ENCODE measurements at regions not wholly inside any gene's neighbourhood (a gene's known extent, or its start where the extent isn't known, plus 50 kb on each side); places are given as distances from the start of the nearest gene placed in this dataset.
"Not testable (repeated sequence)": the region's sequence is repeated elsewhere in the genome, so short reads cannot be mapped to it uniquely, and the experiment has no call there.

DNA sequence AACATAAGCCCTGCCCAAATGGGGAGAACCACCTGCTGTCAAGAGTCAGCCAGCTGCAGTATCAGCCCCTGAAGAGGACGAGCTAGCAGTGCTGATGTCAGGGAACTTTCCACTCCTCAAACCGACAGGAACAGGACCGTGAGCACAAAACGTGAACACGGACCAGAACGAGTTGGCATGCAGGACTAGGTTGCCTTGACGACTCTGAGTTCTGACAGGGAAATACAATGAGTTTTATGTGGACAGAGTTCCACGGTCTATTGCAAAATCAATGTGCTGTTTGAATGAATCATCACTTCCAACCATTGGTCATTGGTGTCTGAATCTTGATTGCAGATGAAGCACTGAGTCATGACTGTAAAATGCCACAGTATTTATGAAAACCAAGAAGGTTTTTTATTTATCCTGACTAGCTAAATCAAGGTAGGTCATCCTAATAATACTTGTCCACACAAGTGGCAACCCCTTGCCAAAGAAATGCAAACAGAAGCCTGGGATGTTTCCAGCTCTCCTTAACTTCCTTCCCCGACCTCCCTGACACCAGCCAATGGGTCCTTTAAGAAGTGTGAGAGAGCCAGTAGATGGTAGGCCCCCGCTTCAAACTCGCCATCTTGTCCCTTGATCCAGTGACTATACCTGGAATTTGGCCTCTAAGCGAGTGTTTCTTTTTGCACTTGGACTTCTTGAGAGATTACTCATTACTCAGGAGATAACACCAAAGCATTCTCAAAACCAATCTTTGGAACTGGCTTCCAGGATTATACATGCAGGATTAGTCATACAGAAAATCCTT is 119.6 kb downstream of the ASB7 start:
- peak; percentile 24 for DNase-seq

DNA sequence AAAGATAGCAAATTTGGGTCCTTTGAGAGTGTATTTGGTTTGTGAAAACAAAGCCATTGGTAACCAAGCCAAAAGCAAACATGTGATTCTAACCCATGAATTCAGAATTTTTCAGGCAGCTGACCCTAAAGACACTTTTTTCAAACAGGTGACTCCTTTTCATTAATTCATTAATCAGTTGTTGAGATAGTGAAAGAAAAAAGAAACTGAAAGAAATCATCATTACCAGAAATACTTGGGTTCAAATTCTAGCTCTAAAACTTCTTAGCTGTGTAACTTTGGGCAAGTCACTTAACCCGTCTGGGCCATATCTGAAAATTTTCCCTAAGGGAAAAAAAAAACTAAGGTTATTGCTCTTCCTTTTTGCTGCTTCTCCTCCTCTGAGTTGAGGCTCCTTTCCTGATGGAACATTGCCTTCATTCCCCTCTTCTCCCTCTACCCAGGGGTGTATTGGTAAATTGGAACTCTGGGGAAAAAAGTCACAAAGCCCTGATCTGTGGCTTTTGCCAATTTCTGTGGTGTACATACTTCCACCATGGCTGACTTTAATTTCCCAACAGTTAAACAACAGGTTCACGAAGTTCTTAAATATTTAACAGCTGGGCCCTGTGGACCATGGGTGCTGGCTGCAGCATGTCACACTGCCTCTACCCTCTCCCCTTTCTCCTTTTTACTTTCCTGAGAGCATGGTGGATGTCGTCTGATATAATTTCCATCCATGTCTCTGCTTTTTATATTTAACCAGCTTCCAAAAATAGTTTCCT is 120.3 kb downstream of the ASB7 start:
- no peak for DNase-seq

- no peak for DNase-seq
Measured at GRCh38 chr15:100723315-100723801, 121.0 kb downstream of the ASB7 start.

- no peak for DNase-seq
Measured at GRCh38 chr15:100725121-100726069, 123.0 kb downstream of the ASB7 start.

DNA sequence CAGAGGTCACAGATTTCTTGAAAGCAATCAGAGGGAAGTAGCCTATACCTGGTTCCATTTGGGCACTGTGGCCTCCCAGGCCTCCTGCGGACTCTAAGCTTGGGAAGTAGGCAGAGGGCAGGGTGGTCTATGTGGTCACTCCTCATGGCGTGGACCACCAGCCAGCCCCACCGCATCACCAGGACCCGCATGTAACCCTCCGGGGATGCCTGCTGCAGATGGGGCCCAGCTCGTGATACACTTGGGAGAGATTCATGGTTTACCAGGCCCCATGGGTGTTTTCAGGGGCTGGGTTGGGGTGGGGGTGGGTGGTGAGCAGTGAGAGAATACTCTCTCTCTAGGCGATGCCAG is 123.7 kb downstream of the ASB7 start:
- DNase-seq: no peak

- no peak for DNase-seq
Measured at GRCh38 chr15:100726421-100727190, 124.2 kb downstream of the ASB7 start.

GRCh38 chr15:100727291-100727851 is 125.0 kb downstream of the ASB7 start:
- no peak for DNase-seq

DNA sequence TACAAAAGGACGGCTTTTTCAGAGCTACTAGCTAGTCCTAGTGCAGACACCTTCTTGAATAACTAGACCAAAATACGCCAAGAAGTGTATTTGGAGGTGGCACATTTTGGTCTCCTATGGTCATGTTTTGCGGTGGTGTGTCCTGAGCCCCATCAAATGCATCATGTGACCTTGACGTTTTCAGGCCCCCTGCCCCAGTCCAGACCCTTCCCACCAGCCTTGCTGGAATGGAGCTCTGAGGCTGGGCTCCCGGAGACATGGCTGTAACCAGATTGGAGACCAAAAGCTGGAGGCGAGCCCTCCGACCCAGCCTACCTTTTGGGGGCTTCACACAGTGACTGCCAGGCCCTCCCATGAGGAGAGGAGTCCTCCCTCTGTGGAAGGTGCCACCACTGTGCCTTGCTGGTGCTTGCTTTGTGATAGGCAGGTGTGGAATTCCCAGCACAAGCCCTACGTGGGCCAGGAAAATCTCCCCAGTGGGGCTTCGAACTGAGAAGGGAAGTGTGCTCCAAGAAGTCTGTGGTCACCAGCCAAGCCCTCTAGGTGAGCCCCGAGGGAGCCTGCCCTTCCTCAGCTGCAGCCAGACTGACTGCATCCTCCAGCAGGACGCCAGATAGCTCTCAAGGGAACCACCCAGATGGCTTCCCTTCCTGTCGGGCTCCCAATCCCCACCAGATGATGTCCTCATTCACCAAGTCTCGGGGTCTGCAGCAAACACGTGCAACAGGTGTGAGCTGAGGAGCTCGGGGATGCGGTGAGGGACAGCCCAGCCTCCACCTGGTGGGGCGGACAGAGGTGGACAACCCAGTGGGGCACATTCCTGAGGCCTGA is 126.2 kb downstream of the ASB7 start:
- DNase-seq: no peak

- no peak for DNase-seq
Measured at GRCh38 chr15:100729461-100729860, 127.1 kb downstream of the ASB7 start.

- no peak for DNase-seq
Measured at GRCh38 chr15:100730129-100730528, 127.7 kb downstream of the ASB7 start.

GRCh38 chr15:100730655-100731266 is 128.4 kb downstream of the ASB7 start:
- no peak for DNase-seq

- DNase-seq: no peak
Measured at GRCh38 chr15:100731267-100732152, 129.1 kb downstream of the ASB7 start.

DNA sequence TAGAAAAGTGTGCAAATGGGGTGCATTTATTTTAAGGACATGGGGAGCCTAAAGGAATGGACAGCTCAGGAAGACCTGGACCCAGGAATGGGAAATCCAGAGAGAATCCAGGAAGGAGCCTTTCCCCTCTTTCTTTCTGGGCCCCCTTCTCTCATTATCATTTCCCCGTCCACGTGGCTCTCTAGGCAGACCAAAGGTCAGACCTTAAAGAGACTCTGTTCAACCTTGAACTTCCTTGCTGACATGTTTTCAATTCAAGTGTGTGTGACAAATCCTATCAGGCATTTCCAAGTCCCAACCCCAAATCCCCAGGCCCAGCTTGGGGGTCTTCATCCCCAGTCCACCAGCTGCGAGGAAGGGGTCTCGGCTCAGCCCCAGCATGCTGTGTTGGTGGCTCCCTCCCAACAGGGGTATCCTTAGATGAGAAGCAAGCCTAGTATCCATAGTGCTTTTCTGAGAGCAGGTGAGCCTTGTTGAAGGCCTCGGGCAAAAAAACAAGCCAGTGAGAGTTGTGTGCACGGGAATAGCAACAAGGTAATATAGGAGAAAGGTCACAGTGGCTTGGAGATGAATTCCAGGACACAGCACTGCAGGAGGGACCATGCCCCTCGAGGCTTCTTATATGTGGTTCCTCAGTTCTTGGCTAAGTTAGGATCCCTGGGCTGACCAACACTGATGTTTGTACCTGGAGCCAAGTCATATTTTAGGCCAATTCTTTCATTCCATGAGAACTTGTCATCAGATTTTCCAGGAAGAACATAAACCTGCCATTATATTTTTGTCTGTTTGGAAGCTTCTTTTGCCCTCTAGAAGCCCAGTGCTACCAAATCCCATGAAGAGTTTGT is 130.0 kb downstream of the ASB7 start:
- no peak for DNase-seq

DNA sequence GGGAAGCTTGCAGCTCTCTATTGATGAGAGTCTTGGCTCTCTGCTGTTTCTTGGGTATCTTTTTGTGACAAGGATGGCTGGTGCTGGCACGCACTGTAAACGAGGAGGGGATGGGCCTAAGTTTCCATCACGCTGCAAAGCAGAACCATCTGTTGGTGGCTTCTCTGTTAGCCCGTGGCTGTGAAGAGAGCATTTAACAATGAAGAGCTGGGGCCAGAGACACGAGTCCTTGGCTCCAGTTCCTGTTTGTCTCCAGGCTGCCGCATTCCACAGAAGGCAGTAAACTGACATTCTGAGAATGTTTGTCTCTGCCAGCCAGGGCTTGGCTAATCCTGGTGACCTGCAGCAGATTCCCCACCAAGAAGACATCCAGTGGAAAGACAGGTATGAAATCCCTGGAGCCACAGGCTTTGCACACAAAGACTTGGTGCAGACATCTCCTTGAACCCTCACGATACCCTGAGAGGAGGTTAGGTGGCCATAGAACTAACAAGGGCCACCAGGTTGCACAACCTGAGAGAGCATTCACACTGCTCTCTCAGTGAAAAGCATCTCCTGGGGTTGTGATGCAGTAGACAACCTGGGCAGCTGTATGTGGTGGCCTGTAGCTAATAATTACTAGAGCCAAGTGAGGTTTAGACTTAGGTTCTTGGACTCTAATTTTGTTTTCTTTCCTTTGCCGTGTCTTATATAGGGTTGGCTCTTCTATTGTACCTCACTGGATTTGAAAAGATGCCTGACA is 130.9 kb downstream of the ASB7 start:
- DNase-seq: no peak

- not testable (repeated sequence) for DNase-seq
Measured at GRCh38 chr15:100733843-100734185, 131.4 kb downstream of the ASB7 start.

- DNase-seq: no peak
Measured at GRCh38 chr15:100734586-100734985, 132.2 kb downstream of the ASB7 start.

- no peak for DNase-seq
Measured at GRCh38 chr15:100735129-100736053, 133.0 kb downstream of the ASB7 start.
